ENCODE measurements at regions not wholly inside any gene's neighbourhood (a gene's known extent, or its start where the extent isn't known, plus 50 kb on each side); places are given as distances from the start of the nearest gene placed in this dataset.
"Not testable (repeated sequence)": the region's sequence is repeated elsewhere in the genome, so short reads cannot be mapped to it uniquely, and the experiment has no call there.

DNA sequence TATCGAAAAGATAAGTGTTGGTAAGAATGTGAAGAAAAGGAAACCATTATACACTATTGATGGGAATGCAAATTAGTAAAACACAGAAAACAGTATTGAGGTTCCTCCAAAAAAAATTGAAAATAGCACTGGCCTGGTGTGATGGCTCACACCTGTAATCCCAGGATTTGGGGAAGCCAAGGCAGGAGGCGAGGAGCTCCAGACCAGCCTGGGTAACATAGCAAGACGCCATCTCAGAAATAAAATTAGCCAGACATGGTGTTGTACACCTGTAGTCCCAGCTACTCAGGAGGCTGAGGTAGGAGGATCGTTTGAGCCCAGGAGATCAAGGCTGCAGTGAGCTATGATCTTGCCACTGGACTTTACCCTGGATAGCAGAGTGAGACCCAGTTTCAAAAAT lies 5303.4 kb upstream of the TPTE start:
- H3K4me1 ChIP-seq (ENCODE audit: insufficient read depth); in situ Hi-C loops (cut with MboI); H4K20me1 ChIP-seq (ENCODE audit: insufficient read depth); H3K9me3 ChIP-seq (ENCODE audit: low read depth); H3K79me2 ChIP-seq (ENCODE audit: insufficient read depth); H3K9me2 ChIP-seq (ENCODE audit: insufficient read depth); DNase-seq; H3K36me3 ChIP-seq (ENCODE audit: low read depth); H3F3A ChIP-seq (ENCODE audit: insufficient read depth); H3K27me3 ChIP-seq (replicated peaks; ENCODE audit: insufficient read depth); H3K4me3 ChIP-seq; H2AFZ ChIP-seq; H3K4me2 ChIP-seq (ENCODE audit: unreplicated experiment); H3K27ac ChIP-seq; H3K9ac ChIP-seq: not testable (repeated sequence)
- 12 to 17% methylated on average over 3 of the region's 4 CpGs for WGBS, 2 experiments (ENCODE audit: low coverage in 1 of 2, low lambda C conversion rate in 2 of 2, missing lambda C conversion rate in 2 of 2)

DNA sequence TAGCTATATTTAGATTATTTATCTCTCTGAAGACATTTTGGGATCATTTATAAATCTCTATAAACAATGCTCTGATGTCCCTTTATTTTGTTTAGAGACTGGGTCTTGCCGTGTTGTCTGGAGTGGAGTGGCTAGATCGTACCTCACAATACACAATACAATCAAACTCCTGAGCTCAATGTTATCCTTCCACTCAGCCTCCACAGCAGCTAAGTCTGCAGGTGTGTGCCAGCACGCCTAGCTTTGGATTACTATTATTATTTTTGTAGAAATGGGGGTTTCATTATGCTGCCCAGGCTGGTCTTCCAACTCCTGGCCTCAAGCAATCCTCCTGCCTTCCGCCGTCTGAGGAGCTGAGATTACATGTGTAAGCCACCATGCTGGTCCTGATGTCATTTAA lies 5301.4 kb upstream of the TPTE start:
- H3K9me2 ChIP-seq (ENCODE audit: insufficient read depth); H3F3A ChIP-seq (ENCODE audit: insufficient read depth); H3K9ac ChIP-seq; H3K9me3 ChIP-seq (ENCODE audit: low read depth); H3K36me3 ChIP-seq (ENCODE audit: low read depth); in situ Hi-C loops (cut with MboI); DNase-seq; H2AFZ ChIP-seq; H3K79me2 ChIP-seq (ENCODE audit: insufficient read depth); H3K4me2 ChIP-seq (ENCODE audit: unreplicated experiment); H3K4me3 ChIP-seq; H3K27me3 ChIP-seq (replicated peaks; ENCODE audit: insufficient read depth); H4K20me1 ChIP-seq (ENCODE audit: insufficient read depth); H3K27ac ChIP-seq; H3K4me1 ChIP-seq (ENCODE audit: insufficient read depth): not testable (repeated sequence)
- 8 to 9% methylated on average over 5 of the region's 5 CpGs for WGBS, 2 experiments (ENCODE audit: low coverage in 1 of 2, low lambda C conversion rate in 2 of 2, missing lambda C conversion rate in 2 of 2)

DNA sequence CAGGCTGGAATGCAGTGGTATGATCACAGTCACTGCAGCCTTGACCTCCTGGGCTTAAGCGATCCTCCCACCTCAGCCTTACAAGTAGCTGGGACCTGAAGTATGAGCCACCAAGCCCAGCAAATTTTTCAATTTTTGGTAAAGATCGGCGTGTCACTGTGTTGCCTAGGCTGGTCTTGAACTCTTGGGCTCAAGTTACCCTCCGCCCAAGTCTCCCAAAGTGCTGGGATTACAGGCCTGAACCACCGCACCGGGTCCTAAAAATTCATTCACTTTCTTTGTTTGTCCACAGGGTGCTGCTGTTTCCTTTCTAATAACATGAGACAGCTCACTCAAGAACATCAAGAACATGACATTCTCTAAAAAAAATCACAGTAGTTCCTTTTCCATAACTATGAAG lies 5300.9 kb upstream of the TPTE start:
- H3K4me3 ChIP-seq; H3K79me2 ChIP-seq (ENCODE audit: insufficient read depth); H3F3A ChIP-seq (ENCODE audit: insufficient read depth); H3K27ac ChIP-seq; in situ Hi-C loops (cut with MboI); H3K9ac ChIP-seq; H2AFZ ChIP-seq; H3K4me2 ChIP-seq (ENCODE audit: unreplicated experiment); H3K4me1 ChIP-seq (ENCODE audit: insufficient read depth); H3K27me3 ChIP-seq (replicated peaks; ENCODE audit: insufficient read depth); H3K9me2 ChIP-seq (ENCODE audit: insufficient read depth); H3K9me3 ChIP-seq (ENCODE audit: low read depth); H3K36me3 ChIP-seq (ENCODE audit: low read depth); H4K20me1 ChIP-seq (ENCODE audit: insufficient read depth): not testable (repeated sequence)
- 24 to 26% methylated on average over 6 of the region's 6 CpGs for WGBS, 2 experiments (ENCODE audit: low coverage in 1 of 2, low lambda C conversion rate in 2 of 2, missing lambda C conversion rate in 2 of 2)
- DNase-seq, result peak; percentile 4

DNA sequence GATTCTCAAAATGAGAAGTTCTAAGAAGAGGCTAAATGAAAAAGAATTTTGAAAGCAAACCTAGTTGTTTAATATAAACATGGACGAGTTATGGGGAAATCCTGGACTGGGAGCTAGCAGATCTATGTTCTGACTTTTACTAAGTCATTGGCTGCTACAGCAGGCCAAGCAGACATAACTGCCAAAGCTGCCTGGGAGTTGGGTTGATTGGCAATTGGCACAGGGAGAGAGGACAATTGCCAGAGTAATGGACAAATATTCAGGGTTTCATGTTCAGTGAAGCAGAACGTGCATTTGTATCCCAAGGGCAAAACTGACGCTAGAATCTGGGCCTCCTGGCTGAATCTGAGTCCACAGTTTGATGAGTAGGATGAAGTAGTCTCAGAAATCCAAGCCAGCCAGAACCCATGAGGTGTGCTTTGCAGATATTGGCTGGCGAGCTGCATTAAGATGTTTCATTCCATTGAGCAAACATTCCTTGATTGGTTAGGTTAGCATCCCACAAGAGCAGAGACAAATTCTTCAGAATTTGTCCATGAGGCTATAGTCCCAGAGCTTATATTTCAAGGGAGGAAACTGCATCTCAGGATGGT lies 5299.8 kb upstream of the TPTE start:
- H3K79me2 ChIP-seq (ENCODE audit: insufficient read depth); H3F3A ChIP-seq (ENCODE audit: insufficient read depth); in situ Hi-C loops (cut with MboI); H3K27ac ChIP-seq; H3K9me3 ChIP-seq (ENCODE audit: low read depth); DNase-seq; H3K4me2 ChIP-seq (ENCODE audit: unreplicated experiment); H3K9me2 ChIP-seq (ENCODE audit: insufficient read depth); H3K9ac ChIP-seq; H3K27me3 ChIP-seq (replicated peaks; ENCODE audit: insufficient read depth); H3K36me3 ChIP-seq (ENCODE audit: low read depth); H3K4me3 ChIP-seq; H3K4me1 ChIP-seq (ENCODE audit: insufficient read depth); H4K20me1 ChIP-seq (ENCODE audit: insufficient read depth); H2AFZ ChIP-seq: not testable (repeated sequence)
- WGBS, 2 experiments (ENCODE audit: low coverage in 1 of 2, low lambda C conversion rate in 2 of 2, missing lambda C conversion rate in 2 of 2), result 5% methylated on average over 4 of the region's 4 CpGs

DNA sequence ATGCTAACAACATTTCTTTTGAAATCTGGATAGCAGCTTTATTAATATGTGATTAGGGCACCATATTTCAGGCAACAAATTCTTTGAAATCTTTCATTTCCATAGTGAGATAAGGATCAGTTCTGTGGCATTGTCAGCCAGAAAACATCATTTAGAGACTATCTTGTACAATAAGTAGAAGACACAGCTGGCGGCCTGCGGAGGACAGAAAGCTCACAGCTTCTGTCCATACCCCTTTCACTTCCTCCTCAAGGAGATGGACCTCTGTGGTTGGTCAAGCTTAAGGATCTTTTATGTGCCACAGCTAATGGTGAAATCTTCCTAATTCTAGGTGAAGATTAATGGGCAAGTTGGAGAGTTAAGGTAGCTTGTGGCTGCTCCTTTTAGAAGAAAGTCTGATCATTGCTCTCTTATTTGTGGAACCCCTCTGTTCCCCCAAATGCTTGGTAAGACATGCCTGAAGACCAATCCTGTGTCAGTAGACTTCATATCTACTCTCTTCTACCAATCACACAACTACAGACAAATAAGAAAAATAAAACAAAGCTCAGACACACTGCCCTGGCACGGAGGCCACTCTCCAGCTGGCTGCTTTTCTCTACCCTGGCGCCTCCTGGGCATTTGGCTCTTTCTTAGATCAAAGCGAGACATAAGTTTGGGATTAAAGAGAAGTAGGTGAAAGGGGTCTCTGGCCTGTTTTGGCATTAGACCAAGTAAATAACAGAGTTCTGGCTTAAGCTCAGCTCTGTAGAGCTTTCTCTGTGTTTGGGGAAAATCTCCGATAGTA lies 5298.2 kb upstream of the TPTE start:
- H4K20me1 ChIP-seq (ENCODE audit: insufficient read depth); H3F3A ChIP-seq (ENCODE audit: insufficient read depth); in situ Hi-C loops (cut with MboI); H3K9me3 ChIP-seq (ENCODE audit: low read depth); H3K79me2 ChIP-seq (ENCODE audit: insufficient read depth); H3K9me2 ChIP-seq (ENCODE audit: insufficient read depth); H3K36me3 ChIP-seq (ENCODE audit: low read depth); H3K27me3 ChIP-seq (replicated peaks; ENCODE audit: insufficient read depth); H3K4me2 ChIP-seq (ENCODE audit: unreplicated experiment); H3K4me1 ChIP-seq (ENCODE audit: insufficient read depth); DNase-seq; H3K9ac ChIP-seq; H3K4me3 ChIP-seq; H2AFZ ChIP-seq; H3K27ac ChIP-seq: not testable (repeated sequence)
- 16 to 17% methylated on average over 6 of the region's 6 CpGs for WGBS, 2 experiments (ENCODE audit: low coverage in 1 of 2, low lambda C conversion rate in 2 of 2, missing lambda C conversion rate in 2 of 2)

DNA sequence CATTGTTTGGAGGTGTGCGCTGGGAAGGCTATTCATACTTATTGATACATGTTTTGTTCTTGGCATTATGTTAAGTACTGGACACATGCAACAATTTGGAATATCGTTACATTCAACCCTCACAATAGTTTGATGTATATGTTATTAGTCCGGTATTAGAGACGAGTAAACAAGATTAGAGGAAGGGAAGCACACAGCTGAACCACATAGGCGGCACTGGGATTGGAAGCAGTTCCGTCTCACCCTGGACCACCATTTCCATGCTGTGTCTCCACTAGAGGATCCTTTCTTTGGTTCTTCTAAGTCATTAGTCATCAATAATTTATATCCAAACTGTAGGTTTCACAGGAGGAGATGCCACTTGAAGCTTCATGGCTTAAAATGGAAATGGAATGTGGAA lies 5297.2 kb upstream of the TPTE start:
- H3K36me3 ChIP-seq (ENCODE audit: low read depth); H3K9me2 ChIP-seq (ENCODE audit: insufficient read depth); in situ Hi-C loops (cut with MboI); H2AFZ ChIP-seq; H3K9me3 ChIP-seq (ENCODE audit: low read depth); H3K4me2 ChIP-seq (ENCODE audit: unreplicated experiment); H3K4me1 ChIP-seq (ENCODE audit: insufficient read depth); DNase-seq; H3K79me2 ChIP-seq (ENCODE audit: insufficient read depth); H3F3A ChIP-seq (ENCODE audit: insufficient read depth); H4K20me1 ChIP-seq (ENCODE audit: insufficient read depth); H3K9ac ChIP-seq; H3K27me3 ChIP-seq (replicated peaks; ENCODE audit: insufficient read depth); H3K27ac ChIP-seq; H3K4me3 ChIP-seq: not testable (repeated sequence)
- 29% methylated on average over 6 of the region's 6 CpGs for WGBS, 2 experiments (ENCODE audit: low coverage in 1 of 2, low lambda C conversion rate in 2 of 2, missing lambda C conversion rate in 2 of 2)

DNA sequence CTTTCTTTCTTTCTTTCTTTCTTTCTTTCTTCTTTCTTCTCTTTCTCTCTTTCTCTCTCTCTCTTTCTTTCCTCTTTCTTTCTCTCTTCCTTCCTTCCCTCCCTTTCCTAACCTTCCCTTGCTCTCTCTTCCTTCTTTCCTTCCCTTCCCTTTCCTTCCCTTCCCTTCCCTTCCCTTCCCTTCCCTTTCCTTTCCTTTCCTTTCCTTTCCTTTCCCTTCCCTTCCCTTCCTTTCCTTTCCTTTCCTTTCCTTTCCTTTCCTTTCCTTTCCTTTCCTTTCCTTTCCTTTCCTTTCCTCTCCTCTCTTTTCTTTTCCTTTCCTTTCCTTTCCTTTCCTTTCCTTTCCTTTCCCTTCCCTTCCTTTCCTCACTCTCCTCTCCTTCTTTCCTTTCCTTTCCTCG lies 5294.1 kb upstream of the TPTE start:
- H3K4me2 ChIP-seq (ENCODE audit: unreplicated experiment); H3K4me1 ChIP-seq (ENCODE audit: insufficient read depth); H3K27ac ChIP-seq; H3K4me3 ChIP-seq; H4K20me1 ChIP-seq (ENCODE audit: insufficient read depth); H3K79me2 ChIP-seq (ENCODE audit: insufficient read depth); H3K9ac ChIP-seq; H3K36me3 ChIP-seq (ENCODE audit: low read depth); in situ Hi-C loops (cut with MboI); H3F3A ChIP-seq (ENCODE audit: insufficient read depth); H3K9me3 ChIP-seq (ENCODE audit: low read depth); H3K27me3 ChIP-seq (replicated peaks; ENCODE audit: insufficient read depth); H3K9me2 ChIP-seq (ENCODE audit: insufficient read depth); H2AFZ ChIP-seq; DNase-seq: not testable (repeated sequence)
- 0 to 6% methylated on average over 1 of the region's 1 CpG for WGBS, 2 experiments (ENCODE audit: low coverage in 1 of 2, low lambda C conversion rate in 2 of 2, missing lambda C conversion rate in 2 of 2)

DNA sequence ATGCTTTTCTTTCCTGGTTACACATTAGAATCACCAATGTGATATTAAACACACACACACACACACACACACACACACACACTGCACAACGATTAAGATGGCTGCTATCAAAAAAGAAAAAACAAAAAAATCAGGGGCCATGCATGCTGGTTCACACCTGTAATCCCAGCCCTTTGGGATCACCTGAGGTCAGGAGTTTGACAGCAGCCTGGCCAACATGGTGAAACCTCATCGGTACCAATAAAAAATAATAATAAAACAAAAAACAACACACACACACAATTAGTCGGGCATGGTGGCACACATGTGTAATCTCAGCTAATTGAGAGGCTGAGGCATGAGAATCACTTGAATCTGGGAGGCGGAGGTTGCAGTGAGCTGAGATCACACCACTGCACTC lies 5290.8 kb upstream of the TPTE start:
- H3K4me2 ChIP-seq (ENCODE audit: unreplicated experiment); H2AFZ ChIP-seq; DNase-seq; H3K79me2 ChIP-seq (ENCODE audit: insufficient read depth); H3K27ac ChIP-seq; in situ Hi-C loops (cut with MboI); H3K9me2 ChIP-seq (ENCODE audit: insufficient read depth); H3F3A ChIP-seq (ENCODE audit: insufficient read depth); H3K9ac ChIP-seq; H3K4me1 ChIP-seq (ENCODE audit: insufficient read depth); H4K20me1 ChIP-seq (ENCODE audit: insufficient read depth); H3K36me3 ChIP-seq (ENCODE audit: low read depth); H3K4me3 ChIP-seq; H3K27me3 ChIP-seq (replicated peaks; ENCODE audit: insufficient read depth): not testable (repeated sequence)
- H3K9me3 ChIP-seq (ENCODE audit: low read depth), result peaks cover 10% of the 10 kb centered on the region
- 34 to 43% methylated on average over 4 of the region's 4 CpGs for WGBS, 2 experiments (ENCODE audit: low coverage in 1 of 2, low lambda C conversion rate in 2 of 2, missing lambda C conversion rate in 2 of 2)
